HG03064 (cell line): ENCODE measurements at regions not wholly inside any gene's neighbourhood (a gene's known extent, or its start where the extent isn't known, plus 50 kb on each side); places are given as distances from the start of the nearest gene placed in this dataset.

Source experiments
- ATAC-seq: cut with Tn5 transposase; IDR thresholded peaks from one replicate; pipeline ENCODE4 v1.9.1; 2021; ENCODE audit warnings: low read depth; ENCODE audit not compliant: unreplicated experiment

DNA sequence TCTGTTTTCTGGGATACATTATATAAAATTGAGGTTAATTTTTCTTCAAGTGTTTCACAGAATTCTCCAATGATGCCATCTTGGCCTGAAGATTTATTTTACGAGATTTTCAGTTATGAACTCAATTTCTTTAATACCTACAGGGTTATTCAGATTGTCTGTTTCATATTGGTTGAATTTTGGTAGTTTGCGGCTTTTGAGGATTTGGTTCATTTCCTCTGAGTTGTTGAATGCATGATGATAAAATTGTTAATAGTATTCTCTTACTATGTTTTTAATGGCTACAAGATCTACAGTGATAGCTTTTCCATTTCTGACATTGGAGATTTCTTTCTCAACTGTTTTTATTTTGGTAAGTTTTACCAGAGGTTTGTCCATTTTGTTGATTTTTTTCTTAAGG is 63.9 kb upstream of the PTPRG start:
- no peak for ATAC-seq

DNA sequence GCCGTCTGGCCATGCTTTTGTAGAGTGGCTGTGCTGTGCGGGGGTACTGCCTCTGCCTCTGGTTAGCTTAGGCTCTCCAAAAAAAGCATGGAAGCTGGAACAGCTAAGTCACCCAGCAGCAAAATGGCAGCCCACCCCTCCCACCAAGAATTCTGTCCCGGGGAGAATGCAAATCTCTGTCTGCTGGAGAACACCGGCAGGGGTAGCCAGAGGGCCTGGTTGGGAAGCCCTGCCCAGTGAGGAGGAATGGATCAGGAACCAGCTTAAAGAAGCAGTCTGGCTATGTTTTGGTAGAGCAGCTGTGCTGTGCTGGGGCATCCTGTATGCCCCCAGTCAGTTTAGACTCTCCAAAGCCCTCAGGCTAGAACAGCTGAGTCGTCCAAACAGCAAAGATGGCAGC is 56.2 kb upstream of the PTPRG start:
- ATAC-seq = no peak

DNA sequence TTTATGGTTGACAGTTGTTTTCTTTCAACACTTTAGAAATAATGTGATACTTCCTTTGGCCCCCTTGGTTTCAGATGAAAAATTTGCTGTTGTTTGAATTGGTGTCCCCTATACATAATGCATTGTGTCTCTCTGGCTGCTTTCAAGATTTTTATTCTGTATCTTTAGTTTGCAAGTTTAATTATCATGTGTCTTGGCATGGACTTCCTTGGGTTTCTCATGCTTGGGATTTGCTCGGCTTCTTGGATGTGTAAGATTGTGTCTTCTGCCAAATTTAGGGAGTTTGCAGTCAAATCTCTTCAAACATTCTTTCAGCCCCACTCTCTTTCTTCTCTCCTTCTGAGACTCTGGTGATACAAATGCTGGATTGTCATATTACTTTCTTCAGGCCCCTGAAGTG is 53.4 kb upstream of the PTPRG start:
- no peak for ATAC-seq
